H1 (cell line): ENCODE measurements at regions not wholly inside any gene's neighbourhood (a gene's known extent, or its start where the extent isn't known, plus 50 kb on each side); places are given as distances from the start of the nearest gene placed in this dataset.

Experiments
- CTCF ChIA-PET: fragments of 300-600 bp; sonication (Branson Sonifier 250); formaldehyde crosslinking; loops from one replicate; lab custom pipeline; 2021; ENCODE audit not compliant: partially characterized antibody; lab: Charles Lee
- POLR2A ChIA-PET: fragments of 300-600 bp; sonication (Branson Sonifier 250); formaldehyde crosslinking; loops from one replicate; lab custom pipeline; 2021; ENCODE audit warnings: inconsistent platforms; ENCODE audit not compliant: partially characterized antibody; lab: Charles Lee
- DNase-seq, 2 experiments: peaks; one replicate each; pipeline versions ENCODE4 v3.0.0 to v3.0.0-alpha.2; 2010 to 2022; ENCODE audit warnings: low spot score in 2 of 2, low read depth in 1 of 2, mixed read lengths in 1 of 2
- FAIRE-seq: peaks from 2 replicates; lab custom pipeline; 2011; peaks lifted over from hg19 to GRCh38; lab: Jason Lieb, UNC
- H2AFZ ChIP-seq: 2 replicates; pipeline ENCODE4 v1.8.1; 2012; ENCODE audit warnings: low read length, inconsistent platforms
- H2AK5ac ChIP-seq: 2 replicates; pipeline ENCODE4 v1.6.1; 2013; ENCODE audit warnings: low read depth, low read length
- H2BK120ac ChIP-seq: replicated peaks from 2 replicates; pipeline ENCODE3; 2013; ENCODE audit warnings: low read depth, low read length, inconsistent platforms
- H2BK12ac ChIP-seq: 2 replicates; pipeline ENCODE4 v1.6.1; 2013; ENCODE audit warnings: low read depth, low read length
- H2BK15ac ChIP-seq: 2 replicates; pipeline ENCODE4 v1.6.1; 2013; ENCODE audit warnings: low read length
- H2BK20ac ChIP-seq: 2 replicates; pipeline ENCODE4 v1.6.1; 2013; ENCODE audit warnings: low read length
- H2BK5ac ChIP-seq: 2 replicates; pipeline ENCODE4 v1.6.1; 2013; ENCODE audit warnings: low read depth, low read length
- H3K14ac ChIP-seq: 2 replicates; pipeline ENCODE4 v1.6.1; 2013; ENCODE audit warnings: inconsistent platforms; ENCODE audit not compliant: insufficient read length
- H3K18ac ChIP-seq: 2 replicates; pipeline ENCODE4 v1.6.1; 2013; ENCODE audit warnings: low read length; ENCODE audit errors: extremely low read depth
- H3K23ac ChIP-seq: 2 replicates; pipeline ENCODE4 v1.6.1; 2013; ENCODE audit warnings: inconsistent platforms; ENCODE audit not compliant: insufficient read length
- H3K23me2 ChIP-seq: 2 replicates; pipeline ENCODE4 v1.6.1; 2013; ENCODE audit warnings: low read depth, low read length
- H3K27ac ChIP-seq: 2 replicates; pipeline ENCODE4 v1.6.1; 2011; ENCODE audit warnings: low read depth, low read length, inconsistent platforms
- H3K27me3 ChIP-seq, 4 experiments: replicated peaks in 1 of 4; 1 replicate in 1 of 4; 2 replicates in 3 of 4; pipeline versions ENCODE4 v1.6.1 to v1.8.1; 2011 to 2013; ENCODE audit warnings: low read length in 3 of 4, mild to moderate bottlenecking in 3 of 4, inconsistent platforms in 2 of 4, mixed read lengths in 2 of 4, moderate library complexity in 1 of 4; ENCODE audit not compliant: control insufficient read depth in 3 of 4, insufficient read depth in 3 of 4; ENCODE audit errors: extremely low read depth in 1 of 4
- H3K36me3 ChIP-seq, 4 experiments: 2 replicates each; pipeline versions ENCODE4 v1.6.1 to v1.8.1; 2011 to 2013; ENCODE audit warnings: mild to moderate bottlenecking in 4 of 4, low read length in 3 of 4, moderate library complexity in 2 of 4, control low read depth in 1 of 4, inconsistent platforms in 1 of 4; ENCODE audit not compliant: insufficient read depth in 4 of 4, control insufficient read depth in 2 of 4
- H3K4ac ChIP-seq: replicated peaks from 2 replicates; pipeline ENCODE3; 2013; ENCODE audit warnings: low read length, low read depth, mixed read lengths, inconsistent platforms; ENCODE audit not compliant: insufficient read length
- H3K4me1 ChIP-seq, 4 experiments: replicated peaks in 1 of 4; 1 replicate in 1 of 4; 2 replicates in 3 of 4; pipeline versions ENCODE4 v1.6.1 to v1.8.1; 2011 to 2013; ENCODE audit warnings: low read length in 3 of 4, inconsistent platforms in 2 of 4, mixed read lengths in 1 of 4; ENCODE audit not compliant: insufficient read depth in 4 of 4, control insufficient read depth in 3 of 4
- H3K4me2 ChIP-seq, 2 experiments: 2 replicates each; pipeline versions ENCODE4 v1.6.1 to v1.8.1; 2011 to 2013; ENCODE audit warnings: low read depth in 2 of 2, low read length in 2 of 2, control low read depth in 1 of 2, inconsistent platforms in 1 of 2, mild to moderate bottlenecking in 1 of 2; ENCODE audit not compliant: insufficient read depth in 1 of 2
- H3K4me3 ChIP-seq, 4 experiments: fragments of 200-600, 300-600 bp in 1 of 4; sonication (generic), shearing (Covaris generic), sonication (Bioruptor Twin) in 1 of 4; 2 replicates each; pipeline versions ENCODE4 v1.5.1 to v1.8.1; 2011 to 2016; ENCODE audit warnings: low read length in 4 of 4, low read depth in 3 of 4, control low read depth in 2 of 4, inconsistent platforms in 2 of 4, mild to moderate bottlenecking in 2 of 4, mixed read lengths in 1 of 4, moderate library complexity in 1 of 4; ENCODE audit not compliant: insufficient read depth in 2 of 4; ENCODE audit errors: extremely low read depth in 1 of 4
- H3K56ac ChIP-seq: replicated peaks from 2 replicates; pipeline ENCODE3; 2013; ENCODE audit warnings: low read depth, mild to moderate bottlenecking, mixed read lengths, low read length, inconsistent platforms; ENCODE audit not compliant: insufficient read length
- H3K79me1 ChIP-seq: 2 replicates; pipeline ENCODE4 v1.6.1; 2013; ENCODE audit warnings: low read depth, low read length, control low read depth
- H3K79me2 ChIP-seq, 2 experiments: 2 replicates each; pipeline versions ENCODE4 v1.6.1 to v1.8.1; 2012 to 2013; ENCODE audit warnings: low read length in 2 of 2, mild to moderate bottlenecking in 2 of 2, inconsistent platforms in 1 of 2; ENCODE audit not compliant: insufficient read depth in 2 of 2, control insufficient read depth in 1 of 2
- H3K9ac ChIP-seq, 4 experiments: replicated peaks in 1 of 4; 1 replicate in 1 of 4; 2 replicates in 3 of 4; pipeline versions ENCODE4 v1.6.1 to v1.8.1; 2011 to 2013; ENCODE audit warnings: low read depth in 3 of 4, low read length in 3 of 4, control low read depth in 2 of 4, mild to moderate bottlenecking in 2 of 4, moderate library complexity in 2 of 4, inconsistent platforms in 1 of 4; ENCODE audit errors: extremely low read depth in 1 of 4
- H3K9me3 ChIP-seq, 2 experiments: 2 replicates each; pipeline versions ENCODE4 v1.6.1 to v1.8.1; 2012 to 2013; ENCODE audit warnings: mild to moderate bottlenecking in 2 of 2, moderate library complexity in 2 of 2, control low read depth in 1 of 2, inconsistent platforms in 1 of 2, low read depth in 1 of 2, low read length in 1 of 2, mixed read lengths in 1 of 2; ENCODE audit not compliant: insufficient read depth in 2 of 2
- H4K20me1 ChIP-seq, 2 experiments: replicated peaks in 1 of 2; 2 replicates each; pipeline versions ENCODE3 to v1.8.1; 2011 to 2013; ENCODE audit warnings: inconsistent platforms in 2 of 2, low read length in 2 of 2, mild to moderate bottlenecking in 1 of 2; ENCODE audit not compliant: insufficient read depth in 2 of 2, control insufficient read depth in 1 of 2
- H4K5ac ChIP-seq: 2 replicates; pipeline ENCODE4 v1.6.1; 2013; ENCODE audit warnings: low read length, low read depth, mixed read lengths, inconsistent platforms; ENCODE audit not compliant: insufficient read length
- H4K8ac ChIP-seq: 2 replicates; pipeline ENCODE4 v1.8.0; 2013; ENCODE audit warnings: mild to moderate bottlenecking, moderate library complexity, low read length, inconsistent platforms; ENCODE audit not compliant: insufficient read depth; ENCODE audit errors: extremely low read depth
- H4K91ac ChIP-seq: replicated peaks from 2 replicates; pipeline ENCODE3; 2013; ENCODE audit warnings: low read length, mixed read lengths, inconsistent platforms; ENCODE audit not compliant: insufficient read length
- EP300 ChIP-seq, 2 experiments: IDR thresholded peaks; 1 replicate in 1 of 2; 2 replicates in 1 of 2; pipeline ENCODE4 v1.6.1; 2011 to 2012; ENCODE audit warnings: low read depth in 2 of 2, low read length in 2 of 2, mild to moderate bottlenecking in 2 of 2, borderline replicate concordance in 1 of 2, inconsistent platforms in 1 of 2, moderate library complexity in 1 of 2
- FOSL1 ChIP-seq: IDR thresholded peaks from 2 replicates; pipeline ENCODE4 v1.6.1; 2011; ENCODE audit warnings: mild to moderate bottlenecking, low read depth, low read length, moderate library complexity; ENCODE audit not compliant: insufficient read depth
- GABPA ChIP-seq: IDR thresholded peaks from 2 replicates; pipeline ENCODE4 v1.6.1; 2011; ENCODE audit warnings: mild to moderate bottlenecking, low read length, moderate library complexity, borderline replicate concordance; ENCODE audit not compliant: insufficient read depth
- GTF2F1 ChIP-seq: IDR thresholded peaks from 2 replicates; pipeline ENCODE4 v1.6.1; 2012; ENCODE audit warnings: low read depth, low read length, improper control_type of control experiment, borderline replicate concordance
- HDAC2 ChIP-seq, 2 experiments: fragments of 300-600 bp in 1 of 2; sonication (generic) in 1 of 2; IDR thresholded peaks; 2 replicates each; pipeline ENCODE4 v1.6.1; 2011 to 2012; ENCODE audit warnings: low read depth in 2 of 2, low read length in 2 of 2, mild to moderate bottlenecking in 2 of 2, moderate library complexity in 2 of 2, borderline replicate concordance in 1 of 2, inconsistent platforms in 1 of 2
- KDM1A ChIP-seq: fragments of 200-600, 300-600 bp; sonication (generic); IDR thresholded peaks from 2 replicates; pipeline ENCODE4 v1.7.1; 2016; ENCODE audit warnings: mild to moderate bottlenecking, low read length, borderline replicate concordance
- RFX5 ChIP-seq: IDR thresholded peaks from 2 replicates; pipeline ENCODE4 v1.6.1; 2011; ENCODE audit warnings: low read depth, low read length, improper control_type of control experiment, borderline replicate concordance
- RXRA ChIP-seq: IDR thresholded peaks from 2 replicates; pipeline ENCODE4 v1.6.1; 2011; ENCODE audit warnings: low read depth, mild to moderate bottlenecking, low read length, moderate library complexity; ENCODE audit not compliant: insufficient read depth
- SAP30 ChIP-seq: fragments of 300-600 bp; sonication (generic); IDR thresholded peaks from 2 replicates; pipeline ENCODE4 v1.7.1; 2012; ENCODE audit warnings: low read length, moderate library complexity, mild to moderate bottlenecking, inconsistent platforms; ENCODE audit not compliant: insufficient read depth, insufficient replicate concordance
- SP2 ChIP-seq: IDR thresholded peaks from 2 replicates; pipeline ENCODE4 v1.6.1; 2012; ENCODE audit warnings: mild to moderate bottlenecking, low read length, inconsistent platforms
- YY1 ChIP-seq: IDR thresholded peaks from 2 replicates; pipeline ENCODE4 v1.6.1; 2011; ENCODE audit warnings: low read depth, mild to moderate bottlenecking, low read length
- WGBS, 2 experiments: shearing (Covaris generic) in 1 of 2; methylation state at CpG; one replicate each; pipeline versions ENCODE4 v1.1.6 to v1.1.7; 2013 to 2015; ENCODE audit warnings: low lambda C conversion rate in 2 of 2, mixed read lengths in 2 of 2, inconsistent platforms in 1 of 2, low coverage in 1 of 2, missing lambda C conversion rate in 1 of 2; ENCODE audit not compliant: insufficient replicate concordance in 2 of 2, insufficient coverage in 1 of 2, insufficient read length in 1 of 2; ENCODE audit errors: extremely low coverage in 1 of 2, missing lambda C conversion rate in 1 of 2; 5-methylcytosine and 5-hydroxymethylcytosine counted together

DNA sequence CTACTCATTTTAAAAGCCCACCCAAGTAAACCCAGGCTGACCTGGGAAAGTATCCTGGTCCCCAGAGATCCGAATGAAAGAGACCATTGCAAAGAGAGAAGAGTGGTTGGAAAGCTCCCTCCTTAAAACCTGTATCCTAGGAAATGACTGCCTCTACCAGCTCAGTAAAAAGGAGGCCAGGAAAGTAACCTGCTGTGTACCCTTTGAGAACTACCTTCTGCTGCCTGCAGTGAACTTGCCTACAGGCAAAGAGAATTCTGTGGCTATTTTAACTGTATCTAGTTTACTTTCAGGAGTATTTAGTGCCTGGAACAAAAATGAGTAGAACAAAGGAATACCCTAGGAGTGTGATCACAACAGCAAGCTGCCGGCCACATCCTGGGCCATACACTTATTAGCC, 641.7 kb upstream of the NRXN1 start:
- no peak for FAIRE-seq
- ChIA-PET POLR2A (no interaction called here), CTCF (no interaction called here)
- Histone ChIP-seq H3K4me1 (peaks cover 0 to 5% (median 1%) of the 10 kb centered on the region in 4 experiments; a peak in 3 of 7 replicates), H3K36me3 (no peaks in the 10 kb centered on the region), H3K4me3 (no peak overlapping the region), H3K56ac (no peak overlapping the region), H3K23ac (no peak overlapping the region), H3K9me3 (no peaks in the 10 kb centered on the region), H3K14ac (no peak overlapping the region), H3K4me2 (no peak overlapping the region; a peak in 1 of 4 replicates), H4K8ac (no peak overlapping the region), H3K23me2 (no peaks in the 10 kb centered on the region), H3K27me3 (peaks cover 0 to 2% (median 0%) of the 10 kb centered on the region in 4 experiments; a peak in 1 of 7 replicates), H2AFZ (0 out of 2 replicates have a peak overlapping the region, but pooled peaks have one; percentile 37), H4K20me1 (no peaks in the 10 kb centered on the region), H3K27ac (no peak overlapping the region), H2BK5ac (no peak overlapping the region), H2BK20ac (no peak overlapping the region), H4K91ac (no peak overlapping the region), H2AK5ac (no peak overlapping the region), H2BK120ac (no peak overlapping the region), H2BK15ac (no peak overlapping the region), H4K5ac (no peak overlapping the region), H3K9ac (no peak overlapping the region), H3K79me1 (no peaks in the 10 kb centered on the region), H3K4ac (no peak overlapping the region), H3K79me2 (no peaks in the 10 kb centered on the region), H2BK12ac (no peak overlapping the region), H3K18ac (no peak overlapping the region)
- no peak for DNase-seq
- no peak for TF ChIP-seq GABPA
- TF ChIP-seq EP300 (IDR thresholded peaks at IDR 0.05; ENCODE audit: borderline replicate concordance in 1 of 2, low read depth in 2 of 2, low read length in 2 of 2): no peak
- no peak for TF ChIP-seq KDM1A
- no peak for TF ChIP-seq FOSL1
- no peak for TF ChIP-seq YY1
- no peak for TF ChIP-seq HDAC2 (IDR thresholded peaks at IDR 0.05; ENCODE audit: borderline replicate concordance in 1 of 2, low read depth in 2 of 2, low read length in 2 of 2)
- TF ChIP-seq SAP30: no peak
- no peak for TF ChIP-seq SP2
- no peak for TF ChIP-seq RXRA
- no peak for TF ChIP-seq GTF2F1
- no peak for TF ChIP-seq RFX5
- WGBS, 2 experiments: 52% methylated on average over 2 of the region's 2 CpGs; no CpG with 5 or more reads in 1 of the 2 experiments
